GM20000 (cell line): ENCODE measurements at regions not wholly inside any gene's neighbourhood (a gene's known extent, or its start where the extent isn't known, plus 50 kb on each side); places are given as distances from the start of the nearest gene placed in this dataset.

Experiments
- DNase-seq: peaks from one replicate; pipeline ENCODE4 v3.0.0; 2012; ENCODE audit warnings: low spot score
- TF ChIP-seq, protein P1 (sequence below): IDR thresholded peaks from 2 replicates; pipeline ENCODE4 v1.5.1; 2012; ENCODE audit warnings: mild to moderate bottlenecking, control low read depth; ENCODE audit errors: extremely low read depth, missing control alignments

DNA sequence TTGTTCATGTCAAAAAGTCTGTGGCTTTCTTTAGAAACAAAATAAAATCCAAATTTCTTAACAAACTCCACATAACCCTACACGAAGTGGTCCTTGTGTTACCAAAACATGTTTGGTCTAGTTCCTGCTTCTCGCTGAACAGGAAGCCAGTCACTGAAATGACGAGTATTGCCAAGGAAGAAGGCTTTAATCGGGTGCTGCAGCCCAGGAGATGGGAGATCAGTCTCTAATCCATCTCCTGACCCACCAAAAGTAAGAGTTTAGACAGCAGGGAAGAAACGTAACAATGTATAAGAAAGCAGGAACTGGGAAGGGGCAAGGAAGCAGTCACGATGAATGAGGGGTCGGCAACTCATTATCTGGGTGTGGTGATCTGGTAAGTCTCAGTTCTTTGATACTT, 144.6 kb upstream of the MAP9 start:
- TF ChIP-seq, protein P1, sequence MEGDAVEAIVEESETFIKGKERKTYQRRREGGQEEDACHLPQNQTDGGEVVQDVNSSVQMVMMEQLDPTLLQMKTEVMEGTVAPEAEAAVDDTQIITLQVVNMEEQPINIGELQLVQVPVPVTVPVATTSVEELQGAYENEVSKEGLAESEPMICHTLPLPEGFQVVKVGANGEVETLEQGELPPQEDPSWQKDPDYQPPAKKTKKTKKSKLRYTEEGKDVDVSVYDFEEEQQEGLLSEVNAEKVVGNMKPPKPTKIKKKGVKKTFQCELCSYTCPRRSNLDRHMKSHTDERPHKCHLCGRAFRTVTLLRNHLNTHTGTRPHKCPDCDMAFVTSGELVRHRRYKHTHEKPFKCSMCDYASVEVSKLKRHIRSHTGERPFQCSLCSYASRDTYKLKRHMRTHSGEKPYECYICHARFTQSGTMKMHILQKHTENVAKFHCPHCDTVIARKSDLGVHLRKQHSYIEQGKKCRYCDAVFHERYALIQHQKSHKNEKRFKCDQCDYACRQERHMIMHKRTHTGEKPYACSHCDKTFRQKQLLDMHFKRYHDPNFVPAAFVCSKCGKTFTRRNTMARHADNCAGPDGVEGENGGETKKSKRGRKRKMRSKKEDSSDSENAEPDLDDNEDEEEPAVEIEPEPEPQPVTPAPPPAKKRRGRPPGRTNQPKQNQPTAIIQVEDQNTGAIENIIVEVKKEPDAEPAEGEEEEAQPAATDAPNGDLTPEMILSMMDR, result no peak
- DNase-seq, result no peak

DNA sequence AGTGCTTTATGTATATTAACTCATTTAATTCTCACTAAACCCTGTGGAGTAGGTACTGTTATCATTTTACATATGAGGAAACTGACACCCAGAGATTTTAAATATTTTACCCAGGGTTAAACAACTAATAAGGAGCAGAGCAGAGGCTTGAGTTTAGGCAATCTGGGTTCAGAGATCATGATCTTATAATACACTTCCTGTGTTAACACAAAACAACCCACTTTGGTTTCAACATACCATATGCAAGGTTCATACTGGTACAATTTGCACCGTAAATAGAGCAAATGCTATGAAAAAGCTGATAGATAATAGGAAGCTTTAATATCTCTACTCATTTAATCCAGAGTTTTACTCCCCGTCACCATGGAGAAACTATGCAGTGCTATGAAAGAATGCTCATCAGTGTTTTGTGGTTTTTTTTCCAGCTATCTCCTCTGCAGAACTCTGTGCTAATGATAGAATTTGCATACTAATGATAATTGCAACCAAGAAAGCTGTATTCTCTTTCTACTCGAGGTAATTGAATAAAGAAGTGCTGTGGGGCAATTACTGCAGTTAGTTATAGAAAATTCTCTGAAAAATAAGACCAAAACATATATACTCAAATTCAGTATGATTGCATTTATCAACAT, 138.8 kb upstream of the MAP9 start:
- TF ChIP-seq, protein P1, result no peak
- DNase-seq, result no peak

DNA sequence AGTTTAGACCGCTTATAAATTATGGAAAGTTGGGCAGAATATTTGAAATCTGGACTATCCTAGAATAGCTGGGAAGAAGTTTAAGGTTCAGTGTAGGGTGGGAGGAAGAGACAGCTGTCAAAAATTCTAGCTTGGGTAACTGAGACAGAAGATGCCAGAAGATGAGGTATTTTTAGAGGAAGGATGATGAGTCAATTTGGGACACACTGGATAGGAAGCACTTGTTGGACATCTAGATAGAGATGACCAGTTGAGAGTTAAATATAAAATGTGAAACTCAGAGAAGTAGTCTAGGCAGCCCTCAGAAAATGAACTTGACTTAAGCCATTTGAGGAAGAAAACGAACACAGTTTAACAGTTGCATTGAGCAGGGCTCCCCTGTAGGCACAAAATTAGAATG, 137.9 kb upstream of the MAP9 start:
- DNase-seq, result no peak
- TF ChIP-seq, protein P1, result no peak

DNA sequence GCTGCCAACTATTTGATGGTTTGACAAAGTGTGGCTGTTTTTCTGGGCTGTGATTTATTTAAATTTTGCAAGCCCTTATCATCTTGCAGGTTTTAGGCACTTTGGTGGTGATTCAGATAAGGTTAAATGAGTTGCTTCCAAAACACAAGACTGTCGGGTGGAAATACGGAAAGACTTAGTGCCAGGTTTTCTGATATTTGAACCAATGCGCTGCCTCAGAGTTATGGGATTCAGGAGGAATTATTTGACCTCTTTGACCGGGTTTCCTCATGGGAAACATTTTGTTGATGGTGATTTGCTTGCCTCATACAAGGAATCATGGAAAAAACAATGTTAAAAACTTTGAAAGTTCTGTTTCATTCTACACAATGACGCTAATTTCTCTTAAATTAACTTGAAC, 136.1 kb upstream of the MAP9 start:
- no peak for DNase-seq
- TF ChIP-seq, protein P1, result no peak

DNA sequence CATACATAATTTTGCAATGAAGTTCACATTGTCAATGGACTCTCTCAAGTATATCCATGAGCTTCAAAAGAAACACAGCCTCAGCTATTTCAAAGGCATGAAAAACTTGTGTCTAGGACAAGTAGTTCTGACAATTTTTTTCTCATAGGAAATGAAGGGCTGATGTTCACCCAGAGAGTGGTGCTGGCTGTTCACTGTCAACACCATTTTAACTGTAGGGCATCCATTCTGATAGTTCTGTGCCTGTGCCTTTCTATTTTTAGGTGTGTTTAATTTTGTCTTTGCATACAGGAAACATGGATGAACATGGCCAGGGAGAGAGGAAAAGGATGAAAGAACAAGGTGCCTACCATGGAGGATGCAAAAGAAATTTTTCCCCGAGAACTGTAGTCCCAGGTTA, 135.3 kb upstream of the MAP9 start:
- DNase-seq, result no peak
- TF ChIP-seq, protein P1, result no peak

DNA sequence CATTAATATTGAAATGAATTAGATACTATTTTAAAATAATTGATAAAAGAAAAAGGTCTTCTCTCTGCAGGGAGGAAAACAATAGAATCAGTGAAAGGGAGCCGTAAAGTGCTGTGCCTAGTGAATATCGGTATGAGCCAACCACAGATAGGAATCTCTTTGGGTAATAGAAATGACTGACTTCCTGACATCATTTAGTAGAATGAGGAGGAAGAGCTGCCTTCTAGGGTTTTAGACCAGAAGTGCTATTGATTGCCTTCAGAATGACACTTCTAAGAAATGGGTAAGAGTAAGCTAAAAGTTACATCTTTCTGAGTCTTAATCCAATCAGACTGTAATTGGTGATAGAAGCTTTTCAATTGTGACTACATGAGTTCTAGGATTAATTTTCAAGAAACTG, 134.0 kb upstream of the MAP9 start:
- no peak for DNase-seq
- TF ChIP-seq, protein P1, result no peak

DNA sequence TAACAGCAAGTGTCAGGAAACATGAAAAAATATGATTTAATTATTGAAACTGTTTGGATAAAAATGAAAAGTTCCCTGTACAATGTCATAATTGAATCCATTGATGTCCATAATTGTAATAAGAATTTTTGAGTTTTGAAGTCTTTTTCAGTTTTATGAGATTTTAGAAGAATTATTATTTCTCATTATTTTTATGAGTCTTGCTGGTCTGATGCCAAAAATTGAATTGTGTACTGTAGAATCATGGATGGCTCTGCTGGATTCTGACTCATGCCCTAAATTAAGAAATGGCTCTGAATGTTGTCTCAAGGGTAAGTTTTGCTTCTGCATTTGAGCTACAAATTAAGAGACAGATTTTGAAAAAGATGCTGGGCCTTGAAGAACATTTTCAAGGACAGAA, 132.8 kb upstream of the MAP9 start:
- TF ChIP-seq, protein P1, result no peak
- DNase-seq, result no peak
